ENCODE measurements at regions not wholly inside any gene's neighbourhood (a gene's known extent, or its start where the extent isn't known, plus 50 kb on each side); places are given as distances from the start of the nearest gene placed in this dataset.

- TF ChIP-seq CHD7 (IDR thresholded peaks at IDR 0.05; ENCODE audit: insufficient replicate concordance, low read length) (no peak), JUND (IDR thresholded peaks at IDR 0.05; ENCODE audit: low read length) (no peak), GABPA (IDR thresholded peaks at IDR 0.05; ENCODE audit: borderline replicate concordance, insufficient read depth, low read length) (no peak), SRF (IDR thresholded peaks at IDR 0.05; ENCODE audit: low read depth, low read length) (no peak), E2F6 (IDR thresholded peaks at IDR 0.05) (no peak)
These were observed 210.8 kb downstream of the DAD1 start (continued) for GRCh38 chr14:22378181-22378580.
